Activated CD4-positive, CD25-positive, alpha-beta regulatory T cell treated with anti-CD3 and anti-CD28 coated beads, Interleukin-2, amount 50 U/mL, for 16 hours (primary cell): ENCODE measurements at regions not wholly inside any gene's neighbourhood (a gene's known extent, or its start where the extent isn't known, plus 50 kb on each side); places are given as distances from the start of the nearest gene placed in this dataset.

Experiments
- DNase-seq: peaks from one replicate; pipeline ENCODE4 v3.0.0-alpha.2; 2020; ENCODE audit warnings: low read depth, low spot score

- DNase-seq = no peak
Observed at GRCh38 chr2:136375017-136375901, 257.3 kb upstream of the CXCR4 start.

- no peak for DNase-seq
Observed at GRCh38 chr2:136373841-136374240, 255.9 kb upstream of the CXCR4 start.

- no peak for DNase-seq
Observed at GRCh38 chr2:136373029-136373428, 255.1 kb upstream of the CXCR4 start.

GRCh38 chr2:136363900-136364299 lies 246.0 kb upstream of the CXCR4 start:
- DNase-seq = no peak

- DNase-seq = no peak
Observed at GRCh38 chr2:136363470-136363869, 245.5 kb upstream of the CXCR4 start.

GRCh38 chr2:136362676-136363390 lies 244.9 kb upstream of the CXCR4 start:
- DNase-seq = no peak

GRCh38 chr2:136361521-136361920 lies 243.6 kb upstream of the CXCR4 start:
- no peak for DNase-seq

- no peak for DNase-seq
Observed at GRCh38 chr2:136360790-136361189, 242.8 kb upstream of the CXCR4 start.

GRCh38 chr2:136359121-136359965 lies 241.4 kb upstream of the CXCR4 start:
- no peak for DNase-seq

- no peak for DNase-seq
Observed at GRCh38 chr2:136358576-136358975, 240.6 kb upstream of the CXCR4 start.

GRCh38 chr2:136357007-136357380 lies 239.0 kb upstream of the CXCR4 start:
- no peak for DNase-seq

GRCh38 chr2:136356125-136357006 lies 238.4 kb upstream of the CXCR4 start:
- no peak for DNase-seq

- no peak for DNase-seq
Observed at GRCh38 chr2:136351684-136352083, 233.7 kb upstream of the CXCR4 start.

GRCh38 chr2:136347981-136348380 lies 230.0 kb upstream of the CXCR4 start:
- no peak for DNase-seq

- no peak for DNase-seq
Observed at GRCh38 chr2:136344339-136344738, 226.4 kb upstream of the CXCR4 start.

GRCh38 chr2:136342138-136342537 lies 224.2 kb upstream of the CXCR4 start:
- DNase-seq = no peak

- no peak for DNase-seq
Observed at GRCh38 chr2:136334967-136335366, 217.0 kb upstream of the CXCR4 start.

- no peak for DNase-seq
Observed at GRCh38 chr2:136332436-136333095, 214.6 kb upstream of the CXCR4 start.

GRCh38 chr2:136331226-136331625 lies 213.3 kb upstream of the CXCR4 start:
- no peak for DNase-seq

- no peak for DNase-seq
Observed at GRCh38 chr2:136328207-136328795, 210.4 kb upstream of the CXCR4 start.
